ENCODE measurements at regions not wholly inside any gene's neighbourhood (a gene's known extent, or its start where the extent isn't known, plus 50 kb on each side); places are given as distances from the start of the nearest gene placed in this dataset.

GRCh38 chr5:30436691-30437090, 756.8 kb upstream of the CDH6 start:
- TF ChIP-seq CTCF (conservative IDR thresholded peaks at IDR 0.05 in 1 of 2, IDR thresholded peaks at IDR 0.05 in 1 of 2; ENCODE audit: low read depth in 1 of 2, low read length in 2 of 2) (no peak), EZH2 (IDR thresholded peaks at IDR 0.05; ENCODE audit: low read length, missing control alignments) (no peak)

Measured in fibroblast of lung (primary cell).